ENCODE measurements at regions not wholly inside any gene's neighbourhood (a gene's known extent, or its start where the extent isn't known, plus 50 kb on each side); places are given as distances from the start of the nearest gene placed in this dataset.

DNA sequence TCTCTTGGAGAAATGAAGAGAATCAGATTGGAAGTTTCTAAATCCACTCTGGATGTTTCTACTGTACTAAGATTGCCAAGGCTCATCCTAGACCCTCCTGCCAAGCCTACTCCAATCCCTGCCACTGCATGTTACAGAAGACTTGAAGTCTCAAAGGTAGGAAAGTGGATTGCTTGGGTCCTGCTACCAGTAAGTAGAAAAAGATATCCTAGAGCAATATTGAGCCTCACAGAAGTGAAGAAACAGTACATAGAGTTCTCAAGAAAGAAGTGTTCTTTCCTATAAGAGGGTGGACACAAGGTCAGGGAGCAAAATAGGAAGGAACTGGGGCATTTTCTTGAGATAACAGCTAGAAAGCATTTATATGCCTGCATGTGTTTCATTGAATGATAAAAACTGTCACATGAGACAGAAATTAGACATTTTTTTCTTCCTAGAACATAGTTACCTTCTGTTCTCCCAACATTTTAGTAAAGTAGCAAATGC, 232.9 kb downstream of the RBM43 start:
- ATAC-seq (no peak), DNase-seq (ENCODE audit: low read depth, low spot score) (no peak)
- in situ Hi-C loops (cut with HindIII; ENCODE audit: low pct_unique_long_range_greater_than_20kb, low sequenced_read_pairs) (no loop called here), intact Hi-C loops (cut with micrococcal nuclease; ENCODE audit: unreplicated experiment) (no loop called here)
- Histone ChIP-seq H3K27ac (ENCODE audit: low read length) (no peak overlapping the region), H3K4me1 (ENCODE audit: control insufficient read depth, insufficient read depth, low read length) (no peaks in the 10 kb centered on the region), H3K27me3 (ENCODE audit: control insufficient read depth, insufficient read depth, low read length) (no peaks in the 10 kb centered on the region), H3K9me3 (ENCODE audit: control insufficient read depth, insufficient read depth, low read depth, low read length) (no peaks in the 10 kb centered on the region), H3K36me3 (ENCODE audit: control insufficient read depth, insufficient read depth, low read length) (no peaks in the 10 kb centered on the region), H3K4me3 (ENCODE audit: low read depth in 2 of 2, low read length in 2 of 2) (no peak overlapping the region)
- CTCF ChIA-PET, result no interaction called here
- POLR2A ChIA-PET, result no interaction called here
- BruUV-seq (replicated peaks), result no TSS peak
- TF ChIP-seq, protein P1, sequence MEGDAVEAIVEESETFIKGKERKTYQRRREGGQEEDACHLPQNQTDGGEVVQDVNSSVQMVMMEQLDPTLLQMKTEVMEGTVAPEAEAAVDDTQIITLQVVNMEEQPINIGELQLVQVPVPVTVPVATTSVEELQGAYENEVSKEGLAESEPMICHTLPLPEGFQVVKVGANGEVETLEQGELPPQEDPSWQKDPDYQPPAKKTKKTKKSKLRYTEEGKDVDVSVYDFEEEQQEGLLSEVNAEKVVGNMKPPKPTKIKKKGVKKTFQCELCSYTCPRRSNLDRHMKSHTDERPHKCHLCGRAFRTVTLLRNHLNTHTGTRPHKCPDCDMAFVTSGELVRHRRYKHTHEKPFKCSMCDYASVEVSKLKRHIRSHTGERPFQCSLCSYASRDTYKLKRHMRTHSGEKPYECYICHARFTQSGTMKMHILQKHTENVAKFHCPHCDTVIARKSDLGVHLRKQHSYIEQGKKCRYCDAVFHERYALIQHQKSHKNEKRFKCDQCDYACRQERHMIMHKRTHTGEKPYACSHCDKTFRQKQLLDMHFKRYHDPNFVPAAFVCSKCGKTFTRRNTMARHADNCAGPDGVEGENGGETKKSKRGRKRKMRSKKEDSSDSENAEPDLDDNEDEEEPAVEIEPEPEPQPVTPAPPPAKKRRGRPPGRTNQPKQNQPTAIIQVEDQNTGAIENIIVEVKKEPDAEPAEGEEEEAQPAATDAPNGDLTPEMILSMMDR (IDR thresholded peaks at IDR 0.05), result no peak
- no peak for TF ChIP-seq SIN3A (IDR thresholded peaks at IDR 0.05; ENCODE audit: borderline replicate concordance, insufficient read depth, low read depth, low read length)
- TF ChIP-seq, protein P2, sequence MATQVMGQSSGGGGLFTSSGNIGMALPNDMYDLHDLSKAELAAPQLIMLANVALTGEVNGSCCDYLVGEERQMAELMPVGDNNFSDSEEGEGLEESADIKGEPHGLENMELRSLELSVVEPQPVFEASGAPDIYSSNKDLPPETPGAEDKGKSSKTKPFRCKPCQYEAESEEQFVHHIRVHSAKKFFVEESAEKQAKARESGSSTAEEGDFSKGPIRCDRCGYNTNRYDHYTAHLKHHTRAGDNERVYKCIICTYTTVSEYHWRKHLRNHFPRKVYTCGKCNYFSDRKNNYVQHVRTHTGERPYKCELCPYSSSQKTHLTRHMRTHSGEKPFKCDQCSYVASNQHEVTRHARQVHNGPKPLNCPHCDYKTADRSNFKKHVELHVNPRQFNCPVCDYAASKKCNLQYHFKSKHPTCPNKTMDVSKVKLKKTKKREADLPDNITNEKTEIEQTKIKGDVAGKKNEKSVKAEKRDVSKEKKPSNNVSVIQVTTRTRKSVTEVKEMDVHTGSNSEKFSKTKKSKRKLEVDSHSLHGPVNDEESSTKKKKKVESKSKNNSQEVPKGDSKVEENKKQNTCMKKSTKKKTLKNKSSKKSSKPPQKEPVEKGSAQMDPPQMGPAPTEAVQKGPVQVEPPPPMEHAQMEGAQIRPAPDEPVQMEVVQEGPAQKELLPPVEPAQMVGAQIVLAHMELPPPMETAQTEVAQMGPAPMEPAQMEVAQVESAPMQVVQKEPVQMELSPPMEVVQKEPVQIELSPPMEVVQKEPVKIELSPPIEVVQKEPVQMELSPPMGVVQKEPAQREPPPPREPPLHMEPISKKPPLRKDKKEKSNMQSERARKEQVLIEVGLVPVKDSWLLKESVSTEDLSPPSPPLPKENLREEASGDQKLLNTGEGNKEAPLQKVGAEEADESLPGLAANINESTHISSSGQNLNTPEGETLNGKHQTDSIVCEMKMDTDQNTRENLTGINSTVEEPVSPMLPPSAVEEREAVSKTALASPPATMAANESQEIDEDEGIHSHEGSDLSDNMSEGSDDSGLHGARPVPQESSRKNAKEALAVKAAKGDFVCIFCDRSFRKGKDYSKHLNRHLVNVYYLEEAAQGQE (IDR thresholded peaks at IDR 0.05; ENCODE audit: insufficient read depth in 1 of 2, low read depth in 2 of 2, low read length in 1 of 2), result no peak
- no peak for TF ChIP-seq POLR2AphosphoS5 (IDR thresholded peaks at IDR 0.05; ENCODE audit: low read depth, low read length)
- TF ChIP-seq TCF7L2 (IDR thresholded peaks at IDR 0.05; ENCODE audit: low read depth, low read length), result no peak

DNA sequence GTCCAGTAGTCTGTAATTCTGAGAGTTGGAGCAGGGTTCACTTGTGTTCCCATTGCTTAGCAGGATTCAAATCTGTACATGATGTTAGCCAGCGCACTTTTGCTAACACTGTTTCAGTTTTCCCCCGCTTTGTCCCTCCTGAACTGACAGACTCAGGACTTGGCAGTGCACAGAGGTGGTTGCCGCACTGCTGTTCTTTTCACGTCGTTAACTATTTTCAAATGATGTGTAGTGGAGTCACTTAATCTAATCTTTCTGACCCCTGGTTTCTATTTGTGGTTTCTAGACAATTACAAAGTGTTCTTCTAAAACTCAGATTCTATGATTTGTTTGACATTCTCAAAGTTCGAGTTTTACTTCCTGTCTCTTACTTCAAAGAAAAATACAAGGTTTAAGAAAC, 234.5 kb downstream of the RBM43 start:
- no peak for DNase-seq (ENCODE audit: low read depth, low spot score)
- no TSS peak for BruUV-seq (replicated peaks)
- Histone ChIP-seq H3K27me3 (ENCODE audit: control insufficient read depth, insufficient read depth, low read length) (no peaks in the 10 kb centered on the region), H3K4me3 (ENCODE audit: low read depth in 2 of 2, low read length in 2 of 2) (no peak overlapping the region), H3K4me1 (ENCODE audit: control insufficient read depth, insufficient read depth, low read length) (no peaks in the 10 kb centered on the region), H3K36me3 (ENCODE audit: control insufficient read depth, insufficient read depth, low read length) (no peaks in the 10 kb centered on the region), H3K9me3 (ENCODE audit: control insufficient read depth, insufficient read depth, low read depth, low read length) (no peaks in the 10 kb centered on the region), H3K27ac (ENCODE audit: low read length) (no peak overlapping the region)
- TF ChIP-seq, protein P1 (IDR thresholded peaks at IDR 0.05), result no peak
- no peak for TF ChIP-seq SIN3A (IDR thresholded peaks at IDR 0.05; ENCODE audit: borderline replicate concordance, insufficient read depth, low read depth, low read length)
- TF ChIP-seq, protein P2 (IDR thresholded peaks at IDR 0.05; ENCODE audit: insufficient read depth in 1 of 2, low read depth in 2 of 2, low read length in 1 of 2), result no peak
- TF ChIP-seq TCF7L2 (IDR thresholded peaks at IDR 0.05; ENCODE audit: low read depth, low read length), result no peak
- no peak for TF ChIP-seq POLR2AphosphoS5 (IDR thresholded peaks at IDR 0.05; ENCODE audit: low read depth, low read length)
- intact Hi-C loops (cut with micrococcal nuclease; ENCODE audit: unreplicated experiment) (no loop called here), in situ Hi-C loops (cut with HindIII; ENCODE audit: low pct_unique_long_range_greater_than_20kb, low sequenced_read_pairs) (no loop called here)
- ChIA-PET POLR2A (no interaction called here), CTCF (no interaction called here)
- ATAC-seq, result no peak
